ENCODE measurements at regions not wholly inside any gene's neighbourhood (a gene's known extent, or its start where the extent isn't known, plus 50 kb on each side); places are given as distances from the start of the nearest gene placed in this dataset.

- DNase-seq (ENCODE audit: low spot score): no peak
These were observed 719.8 kb upstream of the LRRC4C start for GRCh38 chr11:42179216-42179615.

- DNase-seq (ENCODE audit: low spot score): no peak
These were observed 736.0 kb upstream of the LRRC4C start for GRCh38 chr11:42195289-42196013.

- DNase-seq (ENCODE audit: low spot score): no peak
These were observed 740.9 kb upstream of the LRRC4C start for GRCh38 chr11:42200311-42200710.

GRCh38 chr11:42201603-42202148 is 742.2 kb upstream of the LRRC4C start:
- DNase-seq (ENCODE audit: low spot score): no peak

- DNase-seq (ENCODE audit: low spot score): no peak
These were observed 746.1 kb upstream of the LRRC4C start for GRCh38 chr11:42205518-42205917.

GRCh38 chr11:42225664-42226063 is 766.2 kb upstream of the LRRC4C start:
- DNase-seq (ENCODE audit: low spot score): no peak

- DNase-seq (ENCODE audit: low spot score): no peak
These were observed 773.2 kb upstream of the LRRC4C start for GRCh38 chr11:42232673-42233072.

GRCh38 chr11:42234451-42234951 is 775.0 kb upstream of the LRRC4C start:
- DNase-seq (ENCODE audit: low spot score): peak; percentile 47

GRCh38 chr11:42237701-42238235 is 778.3 kb upstream of the LRRC4C start:
- peak; percentile 52 for DNase-seq (ENCODE audit: low spot score)

GRCh38 chr11:42239188-42239587 is 779.7 kb upstream of the LRRC4C start:
- DNase-seq (ENCODE audit: low spot score): peak; percentile 53

GRCh38 chr11:42243385-42243784 is 783.9 kb upstream of the LRRC4C start:
- no peak for DNase-seq (ENCODE audit: low spot score)

GRCh38 chr11:42244376-42244775 is 784.9 kb upstream of the LRRC4C start:
- DNase-seq (ENCODE audit: low spot score): no peak

GRCh38 chr11:42249401-42249800 is 789.9 kb upstream of the LRRC4C start:
- peak; percentile 24 for DNase-seq (ENCODE audit: low spot score)

- DNase-seq (ENCODE audit: low spot score): no peak
These were observed 790.5 kb upstream of the LRRC4C start for GRCh38 chr11:42249956-42250355.

- no peak for DNase-seq (ENCODE audit: low spot score)
These were observed 792.5 kb upstream of the LRRC4C start for GRCh38 chr11:42251984-42252383.

GRCh38 chr11:42253156-42253555 is 793.7 kb upstream of the LRRC4C start:
- no peak for DNase-seq (ENCODE audit: low spot score)

- DNase-seq (ENCODE audit: low spot score): no peak
These were observed 796.5 kb upstream of the LRRC4C start for GRCh38 chr11:42255906-42256305.

- DNase-seq (ENCODE audit: low spot score): no peak
These were observed 798.1 kb upstream of the LRRC4C start for GRCh38 chr11:42257534-42257933.

- no peak for DNase-seq (ENCODE audit: low spot score)
These were observed 805.6 kb upstream of the LRRC4C start for GRCh38 chr11:42265072-42265471.

- DNase-seq (ENCODE audit: low spot score): peak; percentile 8
These were observed 811.9 kb upstream of the LRRC4C start for GRCh38 chr11:42271306-42271705.

- DNase-seq (ENCODE audit: low spot score): no peak
These were observed 814.5 kb upstream of the LRRC4C start for GRCh38 chr11:42273977-42274376.

GRCh38 chr11:42296910-42297309 is 837.5 kb upstream of the LRRC4C start:
- no peak for DNase-seq (ENCODE audit: low spot score)

GRCh38 chr11:42299780-42300179 is 840.3 kb upstream of the LRRC4C start:
- no peak for DNase-seq (ENCODE audit: low spot score)

GRCh38 chr11:42301777-42302176 is 842.3 kb upstream of the LRRC4C start:
- no peak for DNase-seq (ENCODE audit: low spot score)
